GM21367 (cell line): ENCODE measurements at regions not wholly inside any gene's neighbourhood (a gene's known extent, or its start where the extent isn't known, plus 50 kb on each side); places are given as distances from the start of the nearest gene placed in this dataset.
"Not testable (repeated sequence)": the region's sequence is repeated elsewhere in the genome, so short reads cannot be mapped to it uniquely, and the experiment has no call there.

Experiments
- ATAC-seq: cut with Tn5 transposase; IDR thresholded peaks from one replicate; pipeline ENCODE4 v1.9.1; 2021; ENCODE audit not compliant: unreplicated experiment

- ATAC-seq: peak; percentile 94
Measured at GRCh38 chr1:121097127-121097866, 86.8 kb downstream of the FAM72B start.

GRCh38 chr1:121097867-121098215 is 86.3 kb downstream of the FAM72B start:
- ATAC-seq: not testable (repeated sequence)

- not testable (repeated sequence) for ATAC-seq
Measured at GRCh38 chr1:121109025-121109424, 75.1 kb downstream of the FAM72B start.

DNA sequence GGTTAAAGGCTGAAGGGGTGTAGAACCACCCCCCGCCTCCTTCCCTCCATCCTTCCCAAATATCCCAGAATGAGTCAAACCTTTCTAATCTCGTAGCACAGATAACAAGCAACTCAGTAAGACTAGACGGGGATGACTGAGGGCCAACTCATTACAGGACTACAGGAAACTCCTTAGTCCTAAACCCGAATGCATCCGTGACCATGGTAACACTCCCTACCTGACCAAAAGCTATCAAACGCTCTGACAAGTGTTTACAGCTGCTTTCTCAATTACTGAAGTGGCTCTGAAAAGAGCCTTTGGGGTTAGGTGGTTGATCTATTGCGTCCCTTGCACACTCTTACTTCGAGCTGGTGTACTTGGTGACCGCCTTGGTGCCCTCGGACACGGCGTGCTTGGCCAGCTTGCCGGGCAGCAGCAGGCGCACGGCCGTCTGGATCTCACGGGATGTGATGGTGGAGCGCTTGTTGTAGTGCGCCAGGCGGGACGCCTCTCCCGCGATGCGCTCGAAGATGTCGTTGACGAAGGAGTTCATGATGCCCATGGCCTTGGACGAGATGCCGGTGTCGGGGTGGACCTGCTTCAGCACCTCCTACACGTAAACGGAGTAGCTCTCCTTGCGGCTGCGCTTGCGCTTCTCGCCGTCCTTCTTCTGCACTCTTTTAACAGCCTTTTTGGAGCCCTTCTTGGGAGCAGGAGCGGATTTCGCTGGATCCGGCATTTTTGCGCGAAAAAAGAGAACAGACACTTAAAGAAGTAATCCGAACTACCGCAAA is 67.4 kb downstream of the FAM72B start:
- ATAC-seq: not testable (repeated sequence)

GRCh38 chr1:121117298-121117611 is 66.9 kb downstream of the FAM72B start:
- ATAC-seq: not testable (repeated sequence)

- ATAC-seq: not testable (repeated sequence)
Measured at GRCh38 chr1:121117622-121118479, 66.3 kb downstream of the FAM72B start.
